IMR-90 (cell line): ENCODE measurements at regions not wholly inside any gene's neighbourhood (a gene's known extent, or its start where the extent isn't known, plus 50 kb on each side); places are given as distances from the start of the nearest gene placed in this dataset.

Experiments
- ATAC-seq: fragments of 200-7000 bp; cut with Tn5 transposase; 2 replicates; pipeline ENCODE4 v1.9.1; 2020; ENCODE audit warnings: low read depth, mild to moderate bottlenecking, moderate library complexity
- BruUV-seq: library from RNA; stranded (reverse); fragments of 400-500 nt; replicated peaks from 2 replicates; lab custom pipeline; 2021; lab: Mats Ljungman, UMichigan
- CTCF ChIA-PET: fragments of 300-600 bp; formaldehyde crosslinking; extraction: SDS; loops from one replicate; lab custom pipeline; 2021; ENCODE audit warnings: antibody characterized with exemption; lab: Yijun Ruan, JAX
- POLR2A ChIA-PET: fragments of 300-600 bp; sonication (Branson Sonifier 250); formaldehyde crosslinking; loops from one replicate; lab custom pipeline; 2022; ENCODE audit warnings: antibody characterized with exemption; ENCODE audit not compliant: unreplicated experiment; lab: Charles Lee
- DNase-seq: peaks from one replicate; pipeline ENCODE4 v3.0.0; 2013
- H2AFZ ChIP-seq: replicated peaks from 2 replicates; pipeline ENCODE3; 2013; ENCODE audit warnings: low read length, mild to moderate bottlenecking; ENCODE audit not compliant: poor library complexity
- H2AK5ac ChIP-seq: 2 replicates; pipeline ENCODE4 v1.6.1; 2013; ENCODE audit warnings: low read depth, low read length, inconsistent platforms
- H2AK9ac ChIP-seq: replicated peaks from 2 replicates; pipeline ENCODE3; 2013; ENCODE audit warnings: mild to moderate bottlenecking, low read depth, low read length, moderate library complexity; ENCODE audit not compliant: poor library complexity
- H2BK120ac ChIP-seq: 2 replicates; pipeline ENCODE4 v1.6.1; 2013; ENCODE audit warnings: low read depth, low read length, inconsistent platforms
- H2BK15ac ChIP-seq: 3 replicates; pipeline ENCODE4 v1.6.1; 2013; ENCODE audit warnings: low read depth, low read length, inconsistent platforms
- H2BK20ac ChIP-seq: 2 replicates; pipeline ENCODE4 v1.6.1; 2013; ENCODE audit warnings: low read depth, mild to moderate bottlenecking, inconsistent platforms, low read length, moderate library complexity
- H2BK5ac ChIP-seq: 2 replicates; pipeline ENCODE4 v1.6.1; 2013; ENCODE audit warnings: mild to moderate bottlenecking, low read depth, low read length, inconsistent platforms; ENCODE audit not compliant: poor library complexity, severe bottlenecking
- H3K14ac ChIP-seq: replicated peaks from 2 replicates; pipeline ENCODE4 v1.6.1; 2013; ENCODE audit warnings: low read depth, low read length, inconsistent platforms
- H3K18ac ChIP-seq: 2 replicates; pipeline ENCODE4 v1.6.1; 2013; ENCODE audit warnings: low read depth, low read length, control low read depth
- H3K23ac ChIP-seq: 2 replicates; pipeline ENCODE4 v1.6.1; 2013; ENCODE audit warnings: low read depth, low read length, inconsistent platforms
- H3K27ac ChIP-seq: 2 replicates; pipeline ENCODE4 v1.5.1; 2013; ENCODE audit warnings: mild to moderate bottlenecking, control low read depth, low read length; ENCODE audit not compliant: insufficient read depth
- H3K27me3 ChIP-seq: 2 replicates; pipeline ENCODE4 v1.6.1; 2013; ENCODE audit warnings: low read length; ENCODE audit not compliant: control insufficient read depth, insufficient read depth
- H3K36me3 ChIP-seq: 2 replicates; pipeline ENCODE4 v1.6.1; 2013; ENCODE audit warnings: low read length, mixed read lengths; ENCODE audit not compliant: control insufficient read depth, insufficient read depth
- H3K4ac ChIP-seq: 2 replicates; pipeline ENCODE4 v1.6.1; 2013; ENCODE audit warnings: low read depth, low read length, inconsistent platforms
- H3K4me1 ChIP-seq: 2 replicates; pipeline ENCODE4 v1.6.1; 2013; ENCODE audit warnings: low read length, mixed read lengths; ENCODE audit not compliant: control insufficient read depth, insufficient read depth
- H3K4me2 ChIP-seq: 2 replicates; pipeline ENCODE4 v1.6.1; 2013; ENCODE audit warnings: low read depth, mild to moderate bottlenecking, control low read depth, low read length, moderate library complexity
- H3K4me3 ChIP-seq: 2 replicates; pipeline ENCODE4 v1.5.1; 2013; ENCODE audit warnings: low read depth, mild to moderate bottlenecking, control low read depth, low read length, moderate library complexity; ENCODE audit not compliant: insufficient read depth
- H3K56ac ChIP-seq: 2 replicates; pipeline ENCODE4 v1.6.1; 2013; ENCODE audit warnings: low read length, inconsistent platforms; ENCODE audit not compliant: insufficient read depth; ENCODE audit errors: extremely low read depth
- H3K79me1 ChIP-seq, 2 experiments: 2 replicates each; pipeline ENCODE4 v1.6.1; 2013; ENCODE audit warnings: low read length in 2 of 2, inconsistent platforms in 1 of 2, low read depth in 1 of 2
- H3K9ac ChIP-seq: 2 replicates; pipeline ENCODE4 v1.6.1; 2013; ENCODE audit warnings: low read depth, low read length, control low read depth
- H3K9me1 ChIP-seq: 2 replicates; pipeline ENCODE4 v1.6.1; 2013; ENCODE audit warnings: low read length, inconsistent platforms; ENCODE audit not compliant: insufficient read depth
- H3K9me3 ChIP-seq: 2 replicates; pipeline ENCODE4 v1.6.1; 2013; ENCODE audit warnings: low read length; ENCODE audit not compliant: control insufficient read depth, insufficient read depth
- H4K20me1 ChIP-seq: 2 replicates; pipeline ENCODE4 v1.6.1; 2013; ENCODE audit warnings: low read length, inconsistent platforms; ENCODE audit not compliant: insufficient read depth
- H4K5ac ChIP-seq: 2 replicates; pipeline ENCODE4 v1.6.1; 2013; ENCODE audit warnings: mild to moderate bottlenecking, low read depth, low read length, control low read depth
- H4K8ac ChIP-seq, 2 experiments: 2 replicates each; pipeline ENCODE4 v1.6.1; 2013; ENCODE audit warnings: low read depth in 2 of 2, low read length in 2 of 2, control low read depth in 1 of 2, inconsistent platforms in 1 of 2
- H4K91ac ChIP-seq: 2 replicates; pipeline ENCODE4 v1.6.1; 2013; ENCODE audit warnings: low read depth, low read length, inconsistent platforms; ENCODE audit not compliant: insufficient read depth
- BHLHE40 ChIP-seq: fragments of 150-350 bp; IDR thresholded peaks from 2 replicates; pipeline ENCODE4 v1.6.1; 2016; ENCODE audit warnings: mild to moderate bottlenecking, low read depth, low read length
- CEBPB ChIP-seq: IDR thresholded peaks from 2 replicates; pipeline ENCODE4 v1.6.1; 2012; ENCODE audit warnings: low read depth, low read length, improper control_type of control experiment
- CHD1 ChIP-seq: IDR thresholded peaks from 2 replicates; pipeline ENCODE4 v1.6.1; 2012; ENCODE audit warnings: low read depth, low read length, improper control_type of control experiment
- FOS ChIP-seq: fragments of 150-350 bp; IDR thresholded peaks from 2 replicates; pipeline ENCODE4 v1.6.1; 2016; ENCODE audit warnings: low read depth, low read length
- MAFK ChIP-seq: IDR thresholded peaks from 2 replicates; pipeline ENCODE4 v1.6.1; 2012; ENCODE audit warnings: low read depth, low read length, improper control_type of control experiment
- MAZ ChIP-seq: IDR thresholded peaks from 2 replicates; pipeline ENCODE4 v1.6.1; 2012; ENCODE audit warnings: low read depth, mild to moderate bottlenecking, low read length, improper control_type of control experiment, moderate library complexity, borderline replicate concordance
- MXI1 ChIP-seq: IDR thresholded peaks from 2 replicates; pipeline ENCODE4 v1.6.1; 2012; ENCODE audit warnings: low read depth, mild to moderate bottlenecking, low read length, moderate library complexity, borderline replicate concordance
- NFE2L2 ChIP-seq: fragments of 150-350 bp; IDR thresholded peaks from 2 replicates; pipeline ENCODE4 v1.6.1; 2016; ENCODE audit warnings: low read depth, mild to moderate bottlenecking, low read length
- POLR2A ChIP-seq: IDR thresholded peaks from 2 replicates; pipeline ENCODE4 v1.6.1; 2012; ENCODE audit warnings: mild to moderate bottlenecking, low read depth, low read length
- RAD21 ChIP-seq: IDR thresholded peaks from 2 replicates; pipeline ENCODE4 v1.6.1; 2012; ENCODE audit warnings: low read length, improper control_type of control experiment
- RCOR1 ChIP-seq: IDR thresholded peaks from 2 replicates; pipeline ENCODE4 v1.6.1; 2012; ENCODE audit warnings: mild to moderate bottlenecking, low read length, improper control_type of control experiment; ENCODE audit not compliant: insufficient replicate concordance
- RFX5 ChIP-seq: IDR thresholded peaks from 2 replicates; pipeline ENCODE4 v1.8.0; 2012; ENCODE audit warnings: low read depth, mild to moderate bottlenecking, low read length, moderate library complexity
- SMC3 ChIP-seq: fragments of 150-350 bp; IDR thresholded peaks from 2 replicates; pipeline ENCODE4 v1.6.1; 2016; ENCODE audit warnings: low read depth, mild to moderate bottlenecking, antibody characterized with exemption, low read length, moderate library complexity
- WGBS, 2 experiments: methylation state at CpG; one replicate each; pipeline versions ENCODE4 v1.1.5 to v1.1.7; 2013; ENCODE audit warnings: missing lambda C conversion rate in 2 of 2; ENCODE audit not compliant: insufficient read length in 1 of 2; ENCODE audit errors: extremely low coverage in 2 of 2; 5-methylcytosine and 5-hydroxymethylcytosine counted together
- dilution Hi-C: fragments of 300-500 bp; cut with HindIII; formaldehyde crosslinking; loops from one replicate; pipeline ENCODE4 v1.14.3; 2018; ENCODE audit warnings: low sequenced_read_pairs; ENCODE audit not compliant: unreplicated experiment
- in situ Hi-C: fragments of 300-500 bp; cut with MboI; formaldehyde crosslinking; loops from 3 replicates; pipeline ENCODE4 v1.14.3; 2019; ENCODE audit warnings: low sequenced_read_pairs, inconsistent platforms, mixed read lengths
- intact Hi-C: fragments of 100-400 bp; cut with micrococcal nuclease; formaldehyde crosslinking; loops from 2 replicates; pipeline ENCODE4 v1.10.0; 2022
- TF ChIP-seq, protein P1 (sequence below): fragments of 150-350 bp; IDR thresholded peaks from 2 replicates; pipeline ENCODE4 v1.6.1; 2016; ENCODE audit warnings: low read depth, mild to moderate bottlenecking, low read length, moderate library complexity, borderline replicate concordance
- TF ChIP-seq, protein P2 (sequence below): fragments of 150-350 bp; IDR thresholded peaks from 2 replicates; pipeline ENCODE4 v1.6.1; 2017; ENCODE audit warnings: mild to moderate bottlenecking, antibody characterized with exemption, low read length, low read depth
- TF ChIP-seq, protein P3 (sequence below): conservative IDR thresholded peaks from 2 replicates; pipeline ENCODE4 v1.5.1; 2012; ENCODE audit warnings: mild to moderate bottlenecking, low read depth, low read length, improper control_type of control experiment

DNA sequence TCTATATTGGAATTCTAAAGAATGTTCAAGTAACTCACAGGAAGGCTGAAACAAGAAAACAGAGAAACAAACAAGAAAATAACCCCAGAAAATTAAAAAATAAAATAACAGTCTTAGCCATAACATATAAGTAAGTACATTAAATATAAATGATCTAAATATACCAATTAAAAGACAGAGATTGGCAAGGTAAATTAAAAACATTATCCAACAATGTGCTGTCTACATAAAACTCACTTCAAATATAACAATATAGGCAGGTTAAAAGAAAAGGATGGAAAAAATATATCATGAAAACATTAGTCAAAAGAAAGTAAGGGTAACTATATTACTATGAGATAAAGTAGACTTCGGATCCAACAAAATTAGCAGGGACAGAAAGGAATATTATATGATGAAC lies 98.1 kb upstream of the NANOS1 start:
- Histone ChIP-seq H3K23ac (no peak overlapping the region), H2AK9ac (no peak overlapping the region), H3K9me3 (peaks cover 4% of the 10 kb centered on the region), H2AFZ (no peak overlapping the region), H3K36me3 (no peaks in the 10 kb centered on the region), H4K91ac (no peak overlapping the region), H3K27me3 (peaks cover 4% of the 10 kb centered on the region), H3K56ac (no peak overlapping the region), H3K9me1 (no peaks in the 10 kb centered on the region), H2AK5ac (no peak overlapping the region), H3K9ac (no peak overlapping the region), H4K20me1 (no peaks in the 10 kb centered on the region), H3K4me1 (no peaks in the 10 kb centered on the region), H3K79me1 (no peaks in the 10 kb centered on the region), H3K18ac (no peak overlapping the region), H2BK15ac (no peak overlapping the region), H3K4me3 (no peak overlapping the region), H3K4ac (no peak overlapping the region), H2BK5ac (no peak overlapping the region), H3K14ac (no peak overlapping the region), H3K4me2 (no peak overlapping the region), H3K27ac (no peak overlapping the region), H2BK120ac (no peak overlapping the region), H4K5ac (no peak overlapping the region), H2BK20ac (no peak overlapping the region), H4K8ac (no peak overlapping the region)
- ATAC-seq (no peak), DNase-seq (no peak)
- no CpG with 5 or more reads among the region's 1 CpG for WGBS, 2 experiments
- intact Hi-C loops: loop anchor here (1.0 kb wide), 1 partner anchor 42 kb away; no protein-coding TSS in a partner anchor
- POLR2A ChIA-PET: no interaction called here
- dilution Hi-C loops: no loop called here
- in situ Hi-C loops: no loop called here
- no TSS peak for BruUV-seq
- no peak for TF ChIP-seq MAZ
- no peak for TF ChIP-seq NFE2L2
- no peak for TF ChIP-seq POLR2A
- TF ChIP-seq CEBPB: no peak
- no peak for TF ChIP-seq MXI1
- TF ChIP-seq MAFK: no peak
- TF ChIP-seq SMC3: no peak
- TF ChIP-seq FOS: no peak
- TF ChIP-seq, protein P1, sequence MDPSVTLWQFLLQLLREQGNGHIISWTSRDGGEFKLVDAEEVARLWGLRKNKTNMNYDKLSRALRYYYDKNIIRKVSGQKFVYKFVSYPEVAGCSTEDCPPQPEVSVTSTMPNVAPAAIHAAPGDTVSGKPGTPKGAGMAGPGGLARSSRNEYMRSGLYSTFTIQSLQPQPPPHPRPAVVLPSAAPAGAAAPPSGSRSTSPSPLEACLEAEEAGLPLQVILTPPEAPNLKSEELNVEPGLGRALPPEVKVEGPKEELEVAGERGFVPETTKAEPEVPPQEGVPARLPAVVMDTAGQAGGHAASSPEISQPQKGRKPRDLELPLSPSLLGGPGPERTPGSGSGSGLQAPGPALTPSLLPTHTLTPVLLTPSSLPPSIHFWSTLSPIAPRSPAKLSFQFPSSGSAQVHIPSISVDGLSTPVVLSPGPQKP: no peak
- no peak for TF ChIP-seq BHLHE40
- TF ChIP-seq, protein P2, sequence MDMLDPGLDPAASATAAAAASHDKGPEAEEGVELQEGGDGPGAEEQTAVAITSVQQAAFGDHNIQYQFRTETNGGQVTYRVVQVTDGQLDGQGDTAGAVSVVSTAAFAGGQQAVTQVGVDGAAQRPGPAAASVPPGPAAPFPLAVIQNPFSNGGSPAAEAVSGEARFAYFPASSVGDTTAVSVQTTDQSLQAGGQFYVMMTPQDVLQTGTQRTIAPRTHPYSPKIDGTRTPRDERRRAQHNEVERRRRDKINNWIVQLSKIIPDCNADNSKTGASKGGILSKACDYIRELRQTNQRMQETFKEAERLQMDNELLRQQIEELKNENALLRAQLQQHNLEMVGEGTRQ: no peak
- TF ChIP-seq CHD1: no peak
- TF ChIP-seq, protein P3, sequence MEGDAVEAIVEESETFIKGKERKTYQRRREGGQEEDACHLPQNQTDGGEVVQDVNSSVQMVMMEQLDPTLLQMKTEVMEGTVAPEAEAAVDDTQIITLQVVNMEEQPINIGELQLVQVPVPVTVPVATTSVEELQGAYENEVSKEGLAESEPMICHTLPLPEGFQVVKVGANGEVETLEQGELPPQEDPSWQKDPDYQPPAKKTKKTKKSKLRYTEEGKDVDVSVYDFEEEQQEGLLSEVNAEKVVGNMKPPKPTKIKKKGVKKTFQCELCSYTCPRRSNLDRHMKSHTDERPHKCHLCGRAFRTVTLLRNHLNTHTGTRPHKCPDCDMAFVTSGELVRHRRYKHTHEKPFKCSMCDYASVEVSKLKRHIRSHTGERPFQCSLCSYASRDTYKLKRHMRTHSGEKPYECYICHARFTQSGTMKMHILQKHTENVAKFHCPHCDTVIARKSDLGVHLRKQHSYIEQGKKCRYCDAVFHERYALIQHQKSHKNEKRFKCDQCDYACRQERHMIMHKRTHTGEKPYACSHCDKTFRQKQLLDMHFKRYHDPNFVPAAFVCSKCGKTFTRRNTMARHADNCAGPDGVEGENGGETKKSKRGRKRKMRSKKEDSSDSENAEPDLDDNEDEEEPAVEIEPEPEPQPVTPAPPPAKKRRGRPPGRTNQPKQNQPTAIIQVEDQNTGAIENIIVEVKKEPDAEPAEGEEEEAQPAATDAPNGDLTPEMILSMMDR: no peak
- TF ChIP-seq RFX5: no peak
- TF ChIP-seq RCOR1: no peak
- TF ChIP-seq RAD21: no peak
- CTCF ChIA-PET: no interaction called here
